ENCODE measurements at regions not wholly inside any gene's neighbourhood (a gene's known extent, or its start where the extent isn't known, plus 50 kb on each side); places are given as distances from the start of the nearest gene placed in this dataset.

- no peak overlapping the region for H3K4me3 ChIP-seq (ENCODE audit: low read depth, low read length)
- TF ChIP-seq CTCF (conservative IDR thresholded peaks at IDR 0.05; ENCODE audit: low read depth, low read length) = no peak
- DNase-seq (ENCODE audit: low read depth) = no peak
Observed at GRCh38 chr7:29619111-29619510, 55.5 kb downstream of the PRR15 start.

DNA sequence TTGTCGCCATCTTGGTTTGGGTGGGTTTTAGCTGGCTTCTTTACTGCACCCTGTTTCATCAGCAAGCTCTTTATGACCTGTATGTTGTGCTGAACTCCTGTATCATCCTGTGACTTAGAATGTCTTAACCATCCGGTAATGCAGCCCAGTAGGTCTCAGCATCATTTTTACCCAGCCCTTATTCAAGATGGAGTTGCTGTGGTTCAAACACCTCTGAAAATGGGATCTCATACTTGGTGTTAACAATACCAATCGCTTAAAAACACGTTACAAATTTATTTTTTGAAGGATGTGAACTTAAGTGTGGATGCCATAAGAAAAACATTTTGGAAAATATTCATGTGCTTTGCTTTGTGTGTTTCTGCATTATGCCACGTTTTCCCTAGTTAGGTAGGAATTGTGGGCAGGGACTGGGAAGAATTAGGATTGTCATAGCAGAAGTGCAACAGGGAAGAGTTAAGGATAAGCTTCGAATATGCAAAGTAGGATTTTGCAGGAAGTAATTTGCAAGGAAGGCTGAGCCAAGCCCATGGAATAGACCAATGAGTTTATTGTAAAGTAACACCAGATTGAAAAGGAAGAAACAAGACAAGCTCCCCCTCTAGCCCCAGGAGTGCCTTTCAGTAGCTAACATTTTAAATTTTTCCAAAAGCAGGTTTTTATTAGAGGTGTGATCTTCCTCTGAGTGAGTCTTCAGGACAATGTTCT is 56.4 kb downstream of the PRR15 start:
- DNase-seq (ENCODE audit: low read depth) = no peak
- no peak overlapping the region for H3K4me3 ChIP-seq (ENCODE audit: low read depth, low read length)
- TF ChIP-seq CTCF (conservative IDR thresholded peaks at IDR 0.05; ENCODE audit: low read depth, low read length) = no peak

DNA sequence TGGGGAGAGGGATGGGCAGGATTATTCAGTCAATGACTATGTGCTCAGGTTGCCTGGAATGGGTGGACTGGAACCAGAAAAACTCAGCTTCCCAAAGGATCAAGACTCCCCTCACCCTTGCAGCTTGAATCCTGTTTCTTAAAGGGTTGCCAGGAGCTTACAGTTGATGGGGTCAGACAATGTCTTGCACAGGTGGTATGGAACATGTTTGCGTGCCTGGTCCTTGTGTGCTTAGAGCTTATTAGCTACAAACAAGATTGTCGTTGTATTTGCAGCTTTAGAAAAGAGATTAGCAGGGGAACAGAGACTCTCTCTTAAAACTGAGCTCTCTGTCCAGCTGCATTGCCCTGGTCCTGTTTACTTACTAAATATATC is 56.9 kb downstream of the PRR15 start:
- H3K4me3 ChIP-seq (ENCODE audit: low read depth, low read length) = no peak overlapping the region
- no peak for TF ChIP-seq CTCF (conservative IDR thresholded peaks at IDR 0.05; ENCODE audit: low read depth, low read length)
- no peak for DNase-seq (ENCODE audit: low read depth)

- TF ChIP-seq CTCF (conservative IDR thresholded peaks at IDR 0.05; ENCODE audit: low read depth, low read length) = no peak
- peak; percentile 86 for DNase-seq (ENCODE audit: low read depth)
- H3K4me3 ChIP-seq (ENCODE audit: low read depth, low read length) = no peak overlapping the region
Observed at GRCh38 chr7:29622335-29623265, 59.0 kb downstream of the PRR15 start.

DNA sequence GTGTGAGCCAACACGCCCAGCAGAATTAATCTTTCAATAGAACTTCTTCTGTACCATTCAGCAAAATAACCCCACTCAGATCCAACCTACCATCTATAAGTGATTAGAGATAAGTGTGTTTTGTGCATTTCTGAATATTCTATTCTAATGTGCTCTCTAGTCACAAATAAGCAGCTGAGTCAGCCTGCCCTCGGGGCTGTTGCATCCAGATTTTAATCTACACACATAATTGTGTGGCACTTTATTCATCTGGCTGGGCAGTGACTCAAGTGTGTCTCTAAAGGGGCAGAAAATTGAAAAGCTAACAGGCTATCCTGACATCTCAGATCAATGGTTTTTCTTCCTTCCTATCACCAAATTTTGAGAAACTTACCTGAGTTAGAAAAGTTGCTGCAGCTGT is 60.3 kb downstream of the PRR15 start:
- no peak overlapping the region for H3K4me3 ChIP-seq (ENCODE audit: low read depth, low read length)
- no peak for DNase-seq (ENCODE audit: low read depth)
- TF ChIP-seq CTCF (conservative IDR thresholded peaks at IDR 0.05; ENCODE audit: low read depth, low read length) = no peak

DNA sequence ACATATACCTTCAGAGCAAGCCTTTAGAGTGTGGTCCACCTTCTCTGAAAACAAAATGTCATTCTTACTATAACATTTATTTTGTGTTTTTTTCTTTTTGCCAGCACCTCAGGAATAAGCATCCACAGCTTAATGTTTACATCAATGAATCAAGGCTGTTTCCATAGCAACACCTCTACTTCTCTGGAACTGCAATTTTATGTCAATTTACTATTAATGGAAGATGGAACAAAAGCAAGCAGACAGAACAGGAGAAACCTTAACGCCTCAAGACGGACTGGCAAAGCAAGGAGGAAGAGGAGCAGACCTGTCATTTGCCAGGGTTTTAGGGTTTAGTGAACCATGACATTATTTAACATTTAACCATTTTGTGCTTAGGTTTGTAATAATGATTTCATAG is 63.1 kb downstream of the PRR15 start:
- no peak for TF ChIP-seq CTCF (conservative IDR thresholded peaks at IDR 0.05; ENCODE audit: low read depth, low read length)
- no peak for DNase-seq (ENCODE audit: low read depth)
- no peak overlapping the region for H3K4me3 ChIP-seq (ENCODE audit: low read depth, low read length)

Measured in choroid plexus epithelial cell (primary cell).